IMR-90 (cell line): ENCODE measurements at regions not wholly inside any gene's neighbourhood (a gene's known extent, or its start where the extent isn't known, plus 50 kb on each side); places are given as distances from the start of the nearest gene placed in this dataset.

Source experiments
- ATAC-seq: fragments of 200-7000 bp; cut with Tn5 transposase; 2 replicates; pipeline ENCODE4 v1.9.1; 2020; ENCODE audit warnings: low read depth, mild to moderate bottlenecking, moderate library complexity
- BruUV-seq: library from RNA; stranded (reverse); fragments of 400-500 nt; replicated peaks from 2 replicates; lab custom pipeline; 2021; lab: Mats Ljungman, UMichigan
- CTCF ChIA-PET: fragments of 300-600 bp; formaldehyde crosslinking; extraction: SDS; loops from one replicate; lab custom pipeline; 2021; ENCODE audit warnings: antibody characterized with exemption; lab: Yijun Ruan, JAX
- POLR2A ChIA-PET: fragments of 300-600 bp; sonication (Branson Sonifier 250); formaldehyde crosslinking; loops from one replicate; lab custom pipeline; 2022; ENCODE audit warnings: antibody characterized with exemption; ENCODE audit not compliant: unreplicated experiment; lab: Charles Lee
- DNase-seq: peaks from one replicate; pipeline ENCODE4 v3.0.0; 2013
- H2AFZ ChIP-seq: replicated peaks from 2 replicates; pipeline ENCODE3; 2013; ENCODE audit warnings: low read length, mild to moderate bottlenecking; ENCODE audit not compliant: poor library complexity
- H2AK5ac ChIP-seq: 2 replicates; pipeline ENCODE4 v1.6.1; 2013; ENCODE audit warnings: low read depth, low read length, inconsistent platforms
- H2AK9ac ChIP-seq: replicated peaks from 2 replicates; pipeline ENCODE3; 2013; ENCODE audit warnings: mild to moderate bottlenecking, low read depth, low read length, moderate library complexity; ENCODE audit not compliant: poor library complexity
- H2BK120ac ChIP-seq: 2 replicates; pipeline ENCODE4 v1.6.1; 2013; ENCODE audit warnings: low read depth, low read length, inconsistent platforms
- H2BK15ac ChIP-seq: 3 replicates; pipeline ENCODE4 v1.6.1; 2013; ENCODE audit warnings: low read depth, low read length, inconsistent platforms
- H2BK20ac ChIP-seq: 2 replicates; pipeline ENCODE4 v1.6.1; 2013; ENCODE audit warnings: low read depth, mild to moderate bottlenecking, inconsistent platforms, low read length, moderate library complexity
- H2BK5ac ChIP-seq: 2 replicates; pipeline ENCODE4 v1.6.1; 2013; ENCODE audit warnings: mild to moderate bottlenecking, low read depth, low read length, inconsistent platforms; ENCODE audit not compliant: poor library complexity, severe bottlenecking
- H3K14ac ChIP-seq: replicated peaks from 2 replicates; pipeline ENCODE4 v1.6.1; 2013; ENCODE audit warnings: low read depth, low read length, inconsistent platforms
- H3K18ac ChIP-seq: 2 replicates; pipeline ENCODE4 v1.6.1; 2013; ENCODE audit warnings: low read depth, low read length, control low read depth
- H3K23ac ChIP-seq: 2 replicates; pipeline ENCODE4 v1.6.1; 2013; ENCODE audit warnings: low read depth, low read length, inconsistent platforms
- H3K27ac ChIP-seq: 2 replicates; pipeline ENCODE4 v1.5.1; 2013; ENCODE audit warnings: mild to moderate bottlenecking, control low read depth, low read length; ENCODE audit not compliant: insufficient read depth
- H3K27me3 ChIP-seq: 2 replicates; pipeline ENCODE4 v1.6.1; 2013; ENCODE audit warnings: low read length; ENCODE audit not compliant: control insufficient read depth, insufficient read depth
- H3K36me3 ChIP-seq: 2 replicates; pipeline ENCODE4 v1.6.1; 2013; ENCODE audit warnings: low read length, mixed read lengths; ENCODE audit not compliant: control insufficient read depth, insufficient read depth
- H3K4ac ChIP-seq: 2 replicates; pipeline ENCODE4 v1.6.1; 2013; ENCODE audit warnings: low read depth, low read length, inconsistent platforms
- H3K4me1 ChIP-seq: 2 replicates; pipeline ENCODE4 v1.6.1; 2013; ENCODE audit warnings: low read length, mixed read lengths; ENCODE audit not compliant: control insufficient read depth, insufficient read depth
- H3K4me2 ChIP-seq: 2 replicates; pipeline ENCODE4 v1.6.1; 2013; ENCODE audit warnings: low read depth, mild to moderate bottlenecking, control low read depth, low read length, moderate library complexity
- H3K4me3 ChIP-seq: 2 replicates; pipeline ENCODE4 v1.5.1; 2013; ENCODE audit warnings: low read depth, mild to moderate bottlenecking, control low read depth, low read length, moderate library complexity; ENCODE audit not compliant: insufficient read depth
- H3K56ac ChIP-seq: 2 replicates; pipeline ENCODE4 v1.6.1; 2013; ENCODE audit warnings: low read length, inconsistent platforms; ENCODE audit not compliant: insufficient read depth; ENCODE audit errors: extremely low read depth
- H3K79me1 ChIP-seq, 2 experiments: 2 replicates each; pipeline ENCODE4 v1.6.1; 2013; ENCODE audit warnings: low read length in 2 of 2, inconsistent platforms in 1 of 2, low read depth in 1 of 2
- H3K9ac ChIP-seq: 2 replicates; pipeline ENCODE4 v1.6.1; 2013; ENCODE audit warnings: low read depth, low read length, control low read depth
- H3K9me1 ChIP-seq: 2 replicates; pipeline ENCODE4 v1.6.1; 2013; ENCODE audit warnings: low read length, inconsistent platforms; ENCODE audit not compliant: insufficient read depth
- H3K9me3 ChIP-seq: 2 replicates; pipeline ENCODE4 v1.6.1; 2013; ENCODE audit warnings: low read length; ENCODE audit not compliant: control insufficient read depth, insufficient read depth
- H4K20me1 ChIP-seq: 2 replicates; pipeline ENCODE4 v1.6.1; 2013; ENCODE audit warnings: low read length, inconsistent platforms; ENCODE audit not compliant: insufficient read depth
- H4K5ac ChIP-seq: 2 replicates; pipeline ENCODE4 v1.6.1; 2013; ENCODE audit warnings: mild to moderate bottlenecking, low read depth, low read length, control low read depth
- H4K8ac ChIP-seq, 2 experiments: 2 replicates each; pipeline ENCODE4 v1.6.1; 2013; ENCODE audit warnings: low read depth in 2 of 2, low read length in 2 of 2, control low read depth in 1 of 2, inconsistent platforms in 1 of 2
- H4K91ac ChIP-seq: 2 replicates; pipeline ENCODE4 v1.6.1; 2013; ENCODE audit warnings: low read depth, low read length, inconsistent platforms; ENCODE audit not compliant: insufficient read depth
- BHLHE40 ChIP-seq: fragments of 150-350 bp; IDR thresholded peaks from 2 replicates; pipeline ENCODE4 v1.6.1; 2016; ENCODE audit warnings: mild to moderate bottlenecking, low read depth, low read length
- CEBPB ChIP-seq: IDR thresholded peaks from 2 replicates; pipeline ENCODE4 v1.6.1; 2012; ENCODE audit warnings: low read depth, low read length, improper control_type of control experiment
- CHD1 ChIP-seq: IDR thresholded peaks from 2 replicates; pipeline ENCODE4 v1.6.1; 2012; ENCODE audit warnings: low read depth, low read length, improper control_type of control experiment
- MAFK ChIP-seq: IDR thresholded peaks from 2 replicates; pipeline ENCODE4 v1.6.1; 2012; ENCODE audit warnings: low read depth, low read length, improper control_type of control experiment
- MAZ ChIP-seq: IDR thresholded peaks from 2 replicates; pipeline ENCODE4 v1.6.1; 2012; ENCODE audit warnings: low read depth, mild to moderate bottlenecking, low read length, improper control_type of control experiment, moderate library complexity, borderline replicate concordance
- POLR2A ChIP-seq: IDR thresholded peaks from 2 replicates; pipeline ENCODE4 v1.6.1; 2012; ENCODE audit warnings: mild to moderate bottlenecking, low read depth, low read length
- RAD21 ChIP-seq: IDR thresholded peaks from 2 replicates; pipeline ENCODE4 v1.6.1; 2012; ENCODE audit warnings: low read length, improper control_type of control experiment
- RCOR1 ChIP-seq: IDR thresholded peaks from 2 replicates; pipeline ENCODE4 v1.6.1; 2012; ENCODE audit warnings: mild to moderate bottlenecking, low read length, improper control_type of control experiment; ENCODE audit not compliant: insufficient replicate concordance
- SMC3 ChIP-seq: fragments of 150-350 bp; IDR thresholded peaks from 2 replicates; pipeline ENCODE4 v1.6.1; 2016; ENCODE audit warnings: low read depth, mild to moderate bottlenecking, antibody characterized with exemption, low read length, moderate library complexity
- USF2 ChIP-seq: fragments of 150-350 bp; IDR thresholded peaks from 2 replicates; pipeline ENCODE4 v1.6.1; 2017; ENCODE audit warnings: mild to moderate bottlenecking, antibody characterized with exemption, low read length, low read depth
- WGBS, 2 experiments: methylation state at CpG; one replicate each; pipeline versions ENCODE4 v1.1.5 to v1.1.7; 2013; ENCODE audit warnings: missing lambda C conversion rate in 2 of 2; ENCODE audit not compliant: insufficient read length in 1 of 2; ENCODE audit errors: extremely low coverage in 2 of 2; 5-methylcytosine and 5-hydroxymethylcytosine counted together
- dilution Hi-C: fragments of 300-500 bp; cut with HindIII; formaldehyde crosslinking; loops from one replicate; pipeline ENCODE4 v1.14.3; 2018; ENCODE audit warnings: low sequenced_read_pairs; ENCODE audit not compliant: unreplicated experiment
- in situ Hi-C: fragments of 300-500 bp; cut with MboI; formaldehyde crosslinking; loops from 3 replicates; pipeline ENCODE4 v1.14.3; 2019; ENCODE audit warnings: low sequenced_read_pairs, inconsistent platforms, mixed read lengths
- intact Hi-C: fragments of 100-400 bp; cut with micrococcal nuclease; formaldehyde crosslinking; loops from 2 replicates; pipeline ENCODE4 v1.10.0; 2022
- TF ChIP-seq, protein P1 (sequence below): conservative IDR thresholded peaks from 2 replicates; pipeline ENCODE4 v1.5.1; 2012; ENCODE audit warnings: mild to moderate bottlenecking, low read depth, low read length, improper control_type of control experiment

- WGBS, 2 experiments = no CpG with 5 or more reads among the region's 2 CpGs
- Histone ChIP-seq H3K4me3 (no peak overlapping the region), H4K91ac (no peak overlapping the region), H3K4ac (no peak overlapping the region), H3K9me1 (no peaks in the 10 kb centered on the region), H3K56ac (no peak overlapping the region), H2BK15ac (no peak overlapping the region), H3K9ac (no peak overlapping the region), H2BK5ac (no peak overlapping the region), H2AK5ac (no peak overlapping the region), H3K79me1 (no peaks in the 10 kb centered on the region), H4K5ac (no peak overlapping the region), H3K23ac (no peak overlapping the region), H2AFZ (no peak overlapping the region), H2AK9ac (no peak overlapping the region), H4K20me1 (no peaks in the 10 kb centered on the region), H3K9me3 (no peaks in the 10 kb centered on the region; the same call in none of the 2 replicates), H3K36me3 (no peaks in the 10 kb centered on the region), H2BK120ac (no peak overlapping the region), H3K18ac (no peak overlapping the region), H3K4me2 (no peak overlapping the region), H3K14ac (no peak overlapping the region), H3K27me3 (no peaks in the 10 kb centered on the region), H3K27ac (no peak overlapping the region), H2BK20ac (no peak overlapping the region; the same call in 1 of the 2 replicates), H4K8ac (no peak overlapping the region), H3K4me1 (peaks cover 7% of the 10 kb centered on the region)
- dilution Hi-C loops (no loop called here), in situ Hi-C loops (no loop called here), intact Hi-C loops (no loop called here)
- BruUV-seq = no TSS peak
- TF ChIP-seq RAD21 = no peak
- TF ChIP-seq RCOR1 = no peak
- TF ChIP-seq MAFK = no peak
- TF ChIP-seq MAZ = no peak
- no peak for TF ChIP-seq SMC3
- no peak for TF ChIP-seq POLR2A
- TF ChIP-seq CEBPB = no peak
- no peak for TF ChIP-seq BHLHE40
- TF ChIP-seq, protein P1, sequence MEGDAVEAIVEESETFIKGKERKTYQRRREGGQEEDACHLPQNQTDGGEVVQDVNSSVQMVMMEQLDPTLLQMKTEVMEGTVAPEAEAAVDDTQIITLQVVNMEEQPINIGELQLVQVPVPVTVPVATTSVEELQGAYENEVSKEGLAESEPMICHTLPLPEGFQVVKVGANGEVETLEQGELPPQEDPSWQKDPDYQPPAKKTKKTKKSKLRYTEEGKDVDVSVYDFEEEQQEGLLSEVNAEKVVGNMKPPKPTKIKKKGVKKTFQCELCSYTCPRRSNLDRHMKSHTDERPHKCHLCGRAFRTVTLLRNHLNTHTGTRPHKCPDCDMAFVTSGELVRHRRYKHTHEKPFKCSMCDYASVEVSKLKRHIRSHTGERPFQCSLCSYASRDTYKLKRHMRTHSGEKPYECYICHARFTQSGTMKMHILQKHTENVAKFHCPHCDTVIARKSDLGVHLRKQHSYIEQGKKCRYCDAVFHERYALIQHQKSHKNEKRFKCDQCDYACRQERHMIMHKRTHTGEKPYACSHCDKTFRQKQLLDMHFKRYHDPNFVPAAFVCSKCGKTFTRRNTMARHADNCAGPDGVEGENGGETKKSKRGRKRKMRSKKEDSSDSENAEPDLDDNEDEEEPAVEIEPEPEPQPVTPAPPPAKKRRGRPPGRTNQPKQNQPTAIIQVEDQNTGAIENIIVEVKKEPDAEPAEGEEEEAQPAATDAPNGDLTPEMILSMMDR = no peak
- no peak for TF ChIP-seq CHD1
- no peak for TF ChIP-seq USF2
- DNase-seq = no peak
- ChIA-PET CTCF (interaction anchor here (0.6 kb wide), 1 partner anchor 501 kb away, joined by 4 read pairs; no protein-coding TSS in a partner anchor), POLR2A (no interaction called here)
- ATAC-seq = no peak
Observed at GRCh38 chr6:14462566-14462965, 345.0 kb downstream of the CD83 start.
